T-helper 1 cell treated with Interleukin-12 subunit alpha and Interleukin-12 subunit beta and Interleukin-4 antibody, amounts not matched to agents 30 ng/mL and 1 ng/mL, for 36 hours (primary cell): ENCODE measurements at regions not wholly inside any gene's neighbourhood (a gene's known extent, or its start where the extent isn't known, plus 50 kb on each side); places are given as distances from the start of the nearest gene placed in this dataset.

Source experiments
- intact Hi-C: fragments of 100-400 bp; cut with micrococcal nuclease; formaldehyde crosslinking; loops from one replicate; pipeline ENCODE4 v1.15.1; 2024

DNA sequence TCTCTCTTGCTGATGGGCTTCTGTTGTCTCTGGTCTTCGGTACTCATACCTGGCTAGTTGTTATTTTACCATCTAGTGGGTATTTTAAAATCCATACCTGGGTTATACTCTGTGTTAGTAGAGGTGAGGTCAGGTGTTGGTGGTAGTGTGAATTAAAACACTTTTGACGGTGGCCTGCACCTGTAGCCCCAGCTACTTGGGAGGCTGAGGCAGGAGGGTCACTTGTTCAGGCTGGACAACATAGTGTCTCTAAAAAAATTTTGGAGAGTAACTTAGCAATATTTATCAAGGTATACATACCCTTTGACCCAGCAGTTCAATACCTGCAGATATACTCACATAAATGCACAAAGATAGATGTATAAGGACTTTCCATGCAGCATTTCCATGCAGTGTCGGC, 55.4 kb downstream of the GSX1 start:
- intact Hi-C loops: no loop called here

- intact Hi-C loops: no loop called here
These were observed 59.0 kb downstream of the GSX1 start for GRCh38 chr13:27851096-27851850.

GRCh38 chr13:27852491-27852890, 60.2 kb downstream of the GSX1 start:
- intact Hi-C loops: no loop called here

- intact Hi-C loops: no loop called here
These were observed 61.1 kb downstream of the GSX1 start for GRCh38 chr13:27853335-27853734.

- intact Hi-C loops: no loop called here
These were observed 61.6 kb downstream of the GSX1 start for GRCh38 chr13:27853861-27854260.

DNA sequence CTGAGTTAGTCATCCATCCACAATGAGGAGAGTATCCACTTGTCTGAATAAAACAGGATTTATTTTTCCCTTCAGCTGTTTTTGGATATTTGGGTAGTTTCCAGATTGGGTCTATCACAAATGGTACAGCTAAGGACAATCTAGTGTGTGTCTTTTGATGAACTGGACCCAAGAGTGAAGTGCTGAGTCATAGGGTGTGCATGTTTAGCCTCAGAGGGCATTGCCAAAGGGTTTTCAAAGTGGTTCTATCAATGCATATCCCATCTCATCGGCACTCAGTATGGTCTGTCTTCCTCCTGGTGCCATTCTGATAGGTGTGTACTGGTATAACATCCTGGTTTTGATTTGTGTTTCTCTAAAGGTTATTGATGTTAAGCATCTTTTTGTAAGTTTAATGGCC, 62.3 kb downstream of the GSX1 start:
- intact Hi-C loops: no loop called here

GRCh38 chr13:27855381-27855780, 63.1 kb downstream of the GSX1 start:
- intact Hi-C loops: no loop called here

GRCh38 chr13:27857282-27857681, 62.5 kb upstream of the PDX1 start:
- intact Hi-C loops: no loop called here

GRCh38 chr13:27858046-27858445, 61.8 kb upstream of the PDX1 start:
- intact Hi-C loops: no loop called here

- intact Hi-C loops: no loop called here
These were observed 59.1 kb upstream of the PDX1 start for GRCh38 chr13:27860743-27861142.

DNA sequence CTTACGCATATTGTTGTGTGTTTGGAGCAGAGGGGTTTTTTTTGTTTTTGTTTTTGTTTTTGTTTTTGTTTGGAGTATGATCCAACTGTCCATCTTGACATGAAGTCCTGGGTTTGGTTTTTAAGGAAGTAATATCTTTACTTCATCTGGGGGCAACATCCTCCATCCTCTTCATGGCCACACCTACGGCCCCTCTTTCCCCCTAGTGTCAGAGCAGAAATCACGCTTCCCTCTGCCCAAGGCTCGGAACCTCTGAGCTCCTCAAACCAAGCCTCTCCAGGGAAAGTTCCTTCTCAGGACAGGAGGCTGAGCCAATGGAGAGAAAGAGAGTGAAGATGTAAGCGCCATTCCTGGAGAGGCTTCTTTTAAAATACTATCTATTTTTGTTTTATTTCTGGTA, 58.6 kb upstream of the PDX1 start:
- intact Hi-C loops: no loop called here

DNA sequence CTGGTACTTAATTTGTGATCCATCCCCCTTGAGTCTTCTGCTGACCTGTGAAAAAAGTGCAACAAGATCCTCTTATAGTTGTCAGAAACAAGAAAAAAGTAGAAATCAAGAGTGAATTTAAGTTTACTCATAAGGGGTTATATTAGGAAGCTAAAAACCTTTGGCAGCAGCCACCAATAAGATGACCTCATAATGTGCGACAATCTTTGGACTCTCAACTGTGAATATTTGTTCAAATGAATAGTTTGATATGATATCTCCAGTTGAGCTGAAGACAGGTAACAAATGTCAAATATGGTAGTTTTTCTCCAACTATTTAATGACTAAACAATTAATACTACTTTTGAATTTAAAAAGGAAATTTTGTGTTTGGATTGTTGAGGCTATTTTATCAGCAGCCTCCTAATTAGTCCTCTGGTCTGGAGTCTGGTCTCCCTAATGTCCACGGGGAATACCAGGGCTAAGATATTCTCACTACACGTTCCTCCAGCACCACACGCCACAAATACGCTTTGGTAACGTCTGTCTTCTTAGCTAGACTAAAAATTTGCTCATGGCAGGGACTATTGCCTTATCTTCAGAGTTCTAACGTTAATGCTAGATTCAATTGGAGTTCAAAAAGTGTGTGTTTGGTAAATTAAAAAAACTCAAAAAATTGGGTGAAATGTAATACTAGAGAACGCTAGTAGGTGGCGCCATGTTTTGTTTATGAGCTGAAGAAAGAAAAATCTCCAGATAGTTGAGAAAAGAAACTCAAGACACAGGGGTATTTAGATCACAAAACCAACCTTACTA, 51.0 kb upstream of the PDX1 start:
- intact Hi-C loops: loop anchor here (1.0 to 5.0 kb wide), 2 partner anchors 83 to 115 kb away; no protein-coding TSS in a partner anchor

DNA sequence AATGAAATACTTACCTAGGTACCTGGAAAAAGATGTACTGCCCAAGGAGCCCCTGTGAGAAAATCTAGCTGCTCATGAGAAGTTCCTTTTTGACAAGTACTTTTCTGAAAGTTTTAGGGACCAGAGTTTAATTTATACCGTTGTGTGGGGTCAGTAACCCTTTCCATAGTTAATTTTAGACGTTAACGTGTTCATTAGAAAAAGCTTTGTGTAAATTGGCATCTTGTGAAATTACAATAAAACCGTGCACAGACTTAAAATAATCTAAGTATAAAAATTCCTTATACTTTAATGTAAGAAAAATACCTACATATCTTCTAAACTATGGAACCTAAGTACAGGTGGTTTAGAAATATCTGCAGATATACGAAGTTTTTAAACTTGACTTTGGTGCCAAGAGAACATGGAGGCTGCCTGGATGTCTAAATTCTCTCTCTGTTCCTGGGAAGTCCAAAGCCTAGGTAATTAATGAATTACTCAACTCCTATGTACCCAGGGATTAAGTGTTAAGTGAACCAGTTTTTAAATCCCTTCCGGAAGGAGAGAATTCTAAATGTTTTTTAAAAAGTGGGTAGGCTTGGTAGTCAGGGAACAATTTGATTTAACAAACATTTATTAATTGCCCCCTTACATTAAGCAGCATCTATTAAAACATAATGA, 50.2 kb upstream of the PDX1 start:
- intact Hi-C loops: loop anchor here (1.0 to 5.0 kb wide), 2 partner anchors 83 to 115 kb away; no protein-coding TSS in a partner anchor
